ENCODE measurements at regions not wholly inside any gene's neighbourhood (a gene's known extent, or its start where the extent isn't known, plus 50 kb on each side); places are given as distances from the start of the nearest gene placed in this dataset.

DNA sequence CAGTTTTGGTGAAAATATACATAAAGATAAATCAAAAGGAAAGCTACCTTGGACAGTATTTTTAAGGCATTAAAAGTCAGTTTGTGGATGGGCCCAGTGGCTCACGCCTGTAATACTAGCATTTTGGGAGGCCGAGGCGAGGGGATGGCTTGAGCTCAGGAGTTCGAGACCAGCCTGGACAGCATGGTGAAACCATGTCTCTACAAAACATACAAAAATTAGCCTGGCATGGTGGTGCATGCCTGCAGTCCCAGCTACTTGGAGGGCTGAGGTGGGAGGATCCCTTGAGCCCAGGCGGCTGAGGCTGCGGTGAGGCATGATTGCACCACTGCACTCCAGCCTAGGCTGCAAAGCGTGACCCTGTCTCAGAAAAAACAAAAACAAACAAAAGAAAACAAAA, 1253.8 kb downstream of the MRPL39 start:
- no peak for DNase-seq (ENCODE audit: low spot score)

- DNase-seq (ENCODE audit: low spot score) = no peak
Observed at GRCh38 chr21:24339406-24339805, 1267.9 kb downstream of the MRPL39 start.

- no peak for DNase-seq (ENCODE audit: low spot score)
Observed at GRCh38 chr21:24336491-24336890, 1270.8 kb downstream of the MRPL39 start.

GRCh38 chr21:24323536-24323935, 1283.7 kb downstream of the MRPL39 start:
- DNase-seq (ENCODE audit: low spot score) = no peak

- DNase-seq (ENCODE audit: low spot score) = no peak
Observed at GRCh38 chr21:24316277-24316922, 1290.9 kb downstream of the MRPL39 start.

DNA sequence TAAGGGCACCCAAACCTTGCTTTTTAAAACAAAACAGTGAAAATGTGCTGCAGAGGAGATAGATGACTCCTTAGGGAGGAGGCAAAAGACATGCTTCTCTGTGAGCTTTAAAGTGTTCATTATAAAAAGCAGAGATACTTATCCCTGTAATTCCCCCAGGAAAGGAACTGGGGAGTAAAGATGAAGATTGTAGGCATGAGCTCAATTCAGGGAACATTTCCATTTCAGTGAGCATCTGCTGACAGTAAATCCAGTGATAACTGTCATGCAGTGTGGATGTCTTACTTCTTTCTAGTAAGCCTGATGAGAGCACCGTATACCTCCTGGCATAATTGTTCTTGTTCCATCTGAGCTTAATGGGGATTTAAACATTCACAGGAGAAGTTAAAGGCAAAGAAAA, 1296.5 kb downstream of the MRPL39 start:
- no peak for DNase-seq (ENCODE audit: low spot score)

- DNase-seq (ENCODE audit: low spot score) = no peak
Observed at GRCh38 chr21:24308183-24308582, 1299.1 kb downstream of the MRPL39 start.

DNA sequence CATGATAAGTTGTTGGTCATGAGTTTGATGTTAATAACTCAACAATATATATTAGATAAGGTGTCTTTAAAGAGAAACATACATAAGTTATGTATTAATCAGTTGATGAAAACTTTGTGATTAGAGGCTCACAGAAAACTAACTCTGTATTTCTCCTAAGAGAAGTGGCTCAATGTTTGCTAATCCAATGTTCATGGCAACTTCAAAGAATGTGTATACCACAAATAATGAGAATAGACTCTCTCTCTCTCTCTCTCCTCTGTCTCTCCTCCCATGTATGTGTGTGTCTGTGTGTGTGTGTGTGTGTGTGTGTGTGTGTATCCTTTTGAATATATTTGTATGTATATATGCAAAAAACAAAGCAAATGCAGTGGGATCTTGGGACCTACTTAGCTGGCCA, 1304.9 kb downstream of the MRPL39 start:
- DNase-seq (ENCODE audit: low spot score) = no peak

DNA sequence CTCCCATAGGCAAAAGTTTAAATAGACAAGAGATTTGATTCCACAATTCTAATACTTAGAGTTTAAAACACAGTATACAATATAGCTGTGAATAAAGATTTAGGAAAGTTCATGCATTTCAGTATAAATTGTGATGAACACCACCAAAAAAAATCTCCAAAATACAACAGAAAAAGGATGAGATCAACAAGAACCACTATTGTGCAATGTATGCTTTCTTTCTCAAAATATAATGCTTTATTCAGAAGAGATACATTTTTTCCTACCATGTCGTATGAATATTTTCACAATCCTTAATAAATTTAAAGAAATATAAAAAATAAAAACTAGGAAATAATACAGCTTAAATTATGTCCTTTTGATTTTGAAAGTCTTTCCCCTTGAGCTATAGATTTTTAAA, 1309.2 kb downstream of the MRPL39 start:
- no peak for DNase-seq (ENCODE audit: low spot score)

- no peak for DNase-seq (ENCODE audit: low spot score)
Observed at GRCh38 chr21:24294171-24294570, 1313.1 kb downstream of the MRPL39 start.

DNA sequence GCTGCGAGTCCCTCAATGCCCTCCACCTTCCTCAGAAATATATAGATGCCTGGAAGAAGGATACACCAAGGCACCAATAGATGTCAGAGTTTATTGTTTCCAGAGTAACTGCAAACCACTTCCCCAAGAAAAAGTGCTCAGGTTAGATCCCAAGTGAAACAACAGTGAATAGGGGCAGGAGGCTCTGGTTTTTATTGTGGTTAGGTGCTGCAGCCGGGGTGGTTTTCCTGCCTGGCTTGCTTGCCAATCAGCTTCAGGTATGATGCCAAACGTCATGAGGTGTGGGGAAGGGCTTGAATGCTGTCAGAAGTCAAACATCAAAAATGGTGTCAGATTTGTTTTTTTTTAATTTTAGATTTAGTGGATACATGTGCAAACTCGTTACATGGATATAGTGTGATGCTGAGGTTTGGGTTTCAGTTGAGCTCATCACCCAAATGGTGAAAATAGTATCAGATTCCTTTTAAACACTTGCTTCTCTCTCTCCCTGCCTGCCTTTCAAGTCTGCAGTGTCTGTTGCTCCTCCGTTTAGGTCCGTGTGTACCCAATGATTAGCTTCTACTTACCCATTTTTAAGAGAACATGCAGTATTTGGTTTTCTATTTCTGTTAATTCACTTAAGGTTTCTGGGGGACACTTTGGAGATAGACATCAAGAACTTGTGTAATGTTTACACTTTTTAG, 1317.0 kb downstream of the MRPL39 start:
- no peak for DNase-seq (ENCODE audit: low spot score)

- no peak for DNase-seq (ENCODE audit: low spot score)
Observed at GRCh38 chr21:24289539-24289938, 1317.7 kb downstream of the MRPL39 start.

DNA sequence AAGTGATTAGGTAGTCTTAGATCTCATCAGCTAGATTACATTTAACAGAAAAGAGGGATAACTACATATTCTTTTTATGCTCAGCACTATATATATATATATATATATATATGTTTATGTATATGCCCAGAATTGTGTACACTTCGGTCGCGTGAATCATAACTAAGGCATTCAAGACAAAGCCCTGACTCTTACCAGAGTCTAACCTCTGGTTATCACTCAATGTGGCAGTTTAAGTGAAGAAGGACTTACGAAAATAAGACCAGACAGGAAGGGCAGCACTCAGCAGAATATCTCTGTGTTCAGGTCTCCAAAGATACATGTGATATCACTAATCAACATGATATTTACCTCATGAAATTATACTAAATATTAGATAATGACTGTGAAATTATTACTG, 1326.7 kb downstream of the MRPL39 start:
- DNase-seq (ENCODE audit: low spot score) = no peak

DNA sequence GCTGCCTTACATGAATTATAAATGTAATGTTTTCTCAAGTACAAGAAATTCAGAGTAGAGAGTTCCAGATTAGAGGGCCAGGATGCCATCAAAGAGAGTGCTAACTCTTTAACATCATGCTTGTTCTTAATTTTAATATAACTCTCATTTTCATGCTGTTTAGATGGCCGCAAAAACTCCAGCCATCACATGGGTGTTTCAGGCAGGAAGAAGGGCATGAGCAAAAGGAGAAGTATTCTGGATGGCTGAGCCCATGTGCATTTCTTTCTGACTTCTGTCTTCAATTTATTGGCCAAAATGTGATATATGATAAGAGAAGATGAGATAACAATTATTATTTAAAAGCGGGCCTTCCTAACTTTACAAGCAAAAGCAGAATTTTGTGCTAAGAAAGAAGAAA, 1328.6 kb downstream of the MRPL39 start:
- no peak for DNase-seq (ENCODE audit: low spot score)

DNA sequence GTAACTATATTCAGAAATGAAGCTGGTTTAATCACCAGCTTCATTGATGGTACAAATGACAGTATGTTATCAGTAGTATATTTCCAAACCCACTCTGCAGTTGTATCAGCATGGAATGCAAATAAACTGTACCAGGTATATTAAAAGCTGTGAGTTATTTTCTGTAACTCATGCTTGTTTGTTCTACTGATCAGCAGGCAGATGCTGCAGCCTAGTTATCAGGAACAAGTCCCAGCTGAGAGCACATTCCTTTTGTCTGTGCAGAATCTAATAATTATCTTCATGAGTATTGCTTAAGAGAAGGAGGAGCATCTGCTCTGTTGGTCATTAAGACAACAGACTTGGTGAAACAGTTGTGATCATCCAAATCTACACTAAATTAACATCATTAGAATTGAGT, 1331.1 kb downstream of the MRPL39 start:
- DNase-seq (ENCODE audit: low spot score) = no peak

- no peak for DNase-seq (ENCODE audit: low spot score)
Observed at GRCh38 chr21:24275616-24276015, 1331.7 kb downstream of the MRPL39 start.

- no peak for DNase-seq (ENCODE audit: low spot score)
Observed at GRCh38 chr21:24272521-24272938, 1334.8 kb downstream of the MRPL39 start.

GRCh38 chr21:24265987-24266386, 1341.3 kb downstream of the MRPL39 start:
- no peak for DNase-seq (ENCODE audit: low spot score)

DNA sequence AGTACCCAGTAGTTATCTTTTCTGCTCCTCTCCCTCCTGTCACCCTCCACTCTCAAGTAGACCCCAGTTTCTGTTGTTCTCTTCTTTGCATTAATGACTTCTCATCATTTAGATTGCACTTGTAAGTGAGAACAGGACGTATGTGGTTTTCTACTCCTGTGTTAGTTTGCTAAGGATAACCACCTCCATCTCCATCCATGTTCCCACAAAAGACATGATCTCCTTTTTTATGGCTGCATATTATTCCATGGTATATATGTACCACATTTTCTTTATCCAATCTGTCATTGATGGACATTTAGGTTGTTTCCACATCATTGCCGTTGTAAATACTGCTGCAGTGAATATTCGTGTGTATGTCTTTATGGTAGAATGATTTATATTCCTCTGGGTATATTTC, 1346.5 kb downstream of the MRPL39 start:
- no peak for DNase-seq (ENCODE audit: low spot score)

- DNase-seq (ENCODE audit: low spot score) = no peak
Observed at GRCh38 chr21:24259241-24259640, 1348.0 kb downstream of the MRPL39 start.

GRCh38 chr21:24255591-24255990, 1351.7 kb downstream of the MRPL39 start:
- DNase-seq (ENCODE audit: low spot score) = no peak

GRCh38 chr21:24225431-24225830, 1381.8 kb downstream of the MRPL39 start:
- DNase-seq (ENCODE audit: low spot score) = no peak

GRCh38 chr21:24224422-24224821, 1382.9 kb downstream of the MRPL39 start:
- DNase-seq (ENCODE audit: low spot score) = no peak

DNA sequence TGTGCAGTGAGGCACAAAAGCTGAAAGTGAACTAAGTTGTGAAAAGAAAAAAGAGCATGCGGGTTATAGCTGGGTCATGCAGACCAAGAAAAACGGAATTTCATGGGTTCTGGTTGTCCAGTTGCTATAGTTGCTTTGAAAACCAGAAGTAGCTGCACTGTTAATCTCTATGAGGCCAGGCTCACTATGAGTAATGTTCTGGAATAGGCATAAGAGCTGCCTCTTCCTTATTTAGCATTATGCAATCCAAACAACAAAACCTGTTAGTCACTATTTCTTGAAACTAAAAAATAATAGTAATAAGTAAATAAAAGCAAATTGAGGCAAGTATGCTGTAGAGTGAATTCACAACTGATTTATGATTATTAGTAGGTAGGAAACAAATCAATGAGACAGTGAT, 1383.7 kb downstream of the MRPL39 start:
- no peak for DNase-seq (ENCODE audit: low spot score)

Measured in D341Med (cell line).